ENCODE measurements at regions not wholly inside any gene's neighbourhood (a gene's known extent, or its start where the extent isn't known, plus 50 kb on each side); places are given as distances from the start of the nearest gene placed in this dataset.

- in situ Hi-C loops (cut with HindIII; ENCODE audit: low pct_unique_long_range_greater_than_20kb, low sequenced_read_pairs) (no loop called here), intact Hi-C loops (cut with micrococcal nuclease; ENCODE audit: unreplicated experiment) (no loop called here)
- H3K27ac ChIP-seq (ENCODE audit: low read length) = no peak overlapping the region
- no peaks in the 10 kb centered on the region for H3K9me3 ChIP-seq (ENCODE audit: control insufficient read depth, insufficient read depth, low read depth, low read length)
- ChIA-PET CTCF (no interaction called here), POLR2A (no interaction called here)
- H3K27me3 ChIP-seq (ENCODE audit: control insufficient read depth, insufficient read depth, low read length) = no peaks in the 10 kb centered on the region
- no peak overlapping the region for H3K4me3 ChIP-seq (ENCODE audit: low read depth in 2 of 2, low read length in 2 of 2)
- no peaks in the 10 kb centered on the region for H3K4me1 ChIP-seq (ENCODE audit: control insufficient read depth, insufficient read depth, low read length)
- no TSS peak for BruUV-seq (replicated peaks)
- no peak for DNase-seq (ENCODE audit: low read depth, low spot score)
- TF ChIP-seq TCF7L2 (IDR thresholded peaks at IDR 0.05; ENCODE audit: low read depth, low read length) = no peak
- no peak for TF ChIP-seq REST (IDR thresholded peaks at IDR 0.05; ENCODE audit: insufficient read depth in 1 of 2, low read depth in 2 of 2, low read length in 1 of 2)
- no peak for TF ChIP-seq POLR2AphosphoS5 (IDR thresholded peaks at IDR 0.05; ENCODE audit: low read depth, low read length)
- TF ChIP-seq CTCF (IDR thresholded peaks at IDR 0.05) = no peak
- no peaks in the 10 kb centered on the region for H3K36me3 ChIP-seq (ENCODE audit: control insufficient read depth, insufficient read depth, low read length)
- ATAC-seq = no peak
Measured at GRCh38 chr2:215752436-215752835, 260.9 kb downstream of the MREG start.

GRCh38 chr2:215751911-215752272, 261.5 kb downstream of the MREG start:
- POLR2A ChIA-PET = no interaction called here
- intact Hi-C loops (cut with micrococcal nuclease; ENCODE audit: unreplicated experiment) (no loop called here), in situ Hi-C loops (cut with HindIII; ENCODE audit: low pct_unique_long_range_greater_than_20kb, low sequenced_read_pairs) (no loop called here)
- Histone ChIP-seq H3K4me1 (ENCODE audit: control insufficient read depth, insufficient read depth, low read length) (no peaks in the 10 kb centered on the region), H3K27me3 (ENCODE audit: control insufficient read depth, insufficient read depth, low read length) (no peaks in the 10 kb centered on the region), H3K9me3 (ENCODE audit: control insufficient read depth, insufficient read depth, low read depth, low read length) (no peaks in the 10 kb centered on the region), H3K36me3 (ENCODE audit: control insufficient read depth, insufficient read depth, low read length) (no peaks in the 10 kb centered on the region), H3K4me3 (ENCODE audit: low read depth in 2 of 2, low read length in 2 of 2) (no peak overlapping the region), H3K27ac (ENCODE audit: low read length) (no peak overlapping the region)
- no peak for TF ChIP-seq TCF7L2 (IDR thresholded peaks at IDR 0.05; ENCODE audit: low read depth, low read length)
- no peak for TF ChIP-seq SIN3A (IDR thresholded peaks at IDR 0.05; ENCODE audit: borderline replicate concordance, insufficient read depth, low read depth, low read length)
- no peak for TF ChIP-seq POLR2AphosphoS5 (IDR thresholded peaks at IDR 0.05; ENCODE audit: low read depth, low read length)
- no peak for TF ChIP-seq REST (IDR thresholded peaks at IDR 0.05; ENCODE audit: insufficient read depth in 1 of 2, low read depth in 2 of 2, low read length in 1 of 2)
- no peak for TF ChIP-seq CTCF (IDR thresholded peaks at IDR 0.05)
- BruUV-seq (replicated peaks) = no TSS peak
- ATAC-seq (no peak), DNase-seq (ENCODE audit: low read depth, low spot score) (no peak)
- CTCF ChIA-PET = no interaction called here
